WTC11 (cell line): ENCODE measurements at regions not wholly inside any gene's neighbourhood (a gene's known extent, or its start where the extent isn't known, plus 50 kb on each side); places are given as distances from the start of the nearest gene placed in this dataset.

Experiments used
- FOXP1 ChIP-seq: sonication (generic); formaldehyde crosslinking; IDR thresholded peaks from 2 replicates; pipeline ENCODE4 v1.8.0; 2022; ENCODE audit warnings: missing genetic modification reagents, mild to moderate bottlenecking, moderate library complexity, borderline replicate concordance
- MAX ChIP-seq: sonication (generic); formaldehyde crosslinking; IDR thresholded peaks from 2 replicates; pipeline ENCODE4 v1.8.0; 2022; ENCODE audit warnings: mild to moderate bottlenecking, missing genetic modification reagents
- NFYB ChIP-seq: sonication (generic); formaldehyde crosslinking; conservative IDR thresholded peaks from 2 replicates; pipeline ENCODE4 v1.8.0; 2022; ENCODE audit warnings: low read depth, missing genetic modification reagents
- NR2C2 ChIP-seq: sonication (generic); formaldehyde crosslinking; IDR thresholded peaks from 2 replicates; pipeline ENCODE4 v1.8.0; 2022; ENCODE audit warnings: mild to moderate bottlenecking, missing genetic modification reagents
- TF ChIP-seq, protein P1 (sequence below): sonication (generic); formaldehyde crosslinking; IDR thresholded peaks from 2 replicates; pipeline ENCODE4 v1.8.1; 2023; ENCODE audit warnings: mild to moderate bottlenecking, missing genetic modification reagents, borderline replicate concordance
- TF ChIP-seq, protein P2 (sequence below): fragments of 200-600 bp; IDR thresholded peaks from 2 replicates; pipeline ENCODE4 v1.8.0; 2022; ENCODE audit warnings: antibody characterized with exemption
- TF ChIP-seq, protein P3 (sequence below): sonication (generic); formaldehyde crosslinking; IDR thresholded peaks from 2 replicates; pipeline ENCODE4 v1.8.1; 2023; ENCODE audit warnings: mild to moderate bottlenecking, missing genetic modification reagents
- TF ChIP-seq, protein P4 (sequence below): sonication (generic); formaldehyde crosslinking; IDR thresholded peaks from 2 replicates; pipeline ENCODE4 v1.8.0; 2022; ENCODE audit warnings: missing genetic modification reagents

DNA sequence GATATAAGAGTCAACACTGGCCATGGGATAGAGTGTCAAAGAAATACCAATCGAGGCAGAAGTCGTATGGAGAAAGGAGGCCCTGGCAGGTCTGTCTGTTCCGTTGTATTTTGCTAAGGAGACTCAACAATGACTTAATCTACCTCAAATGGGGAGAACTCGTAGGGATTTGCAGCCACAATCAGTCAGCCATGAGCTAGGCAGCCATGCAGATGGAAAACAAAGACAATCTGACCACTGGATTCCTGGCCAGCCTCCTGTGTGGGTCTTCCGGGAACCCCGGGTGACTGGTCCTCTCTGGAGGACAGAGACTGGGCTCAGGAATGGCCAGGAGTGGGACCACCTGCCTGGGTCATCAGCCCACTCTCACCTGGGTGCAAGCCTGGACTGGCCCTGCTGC is 167.8 kb downstream of the ETS2 start:
- TF ChIP-seq NFYB (CRISPR knock-in tag): no peak
- TF ChIP-seq, protein P1, sequence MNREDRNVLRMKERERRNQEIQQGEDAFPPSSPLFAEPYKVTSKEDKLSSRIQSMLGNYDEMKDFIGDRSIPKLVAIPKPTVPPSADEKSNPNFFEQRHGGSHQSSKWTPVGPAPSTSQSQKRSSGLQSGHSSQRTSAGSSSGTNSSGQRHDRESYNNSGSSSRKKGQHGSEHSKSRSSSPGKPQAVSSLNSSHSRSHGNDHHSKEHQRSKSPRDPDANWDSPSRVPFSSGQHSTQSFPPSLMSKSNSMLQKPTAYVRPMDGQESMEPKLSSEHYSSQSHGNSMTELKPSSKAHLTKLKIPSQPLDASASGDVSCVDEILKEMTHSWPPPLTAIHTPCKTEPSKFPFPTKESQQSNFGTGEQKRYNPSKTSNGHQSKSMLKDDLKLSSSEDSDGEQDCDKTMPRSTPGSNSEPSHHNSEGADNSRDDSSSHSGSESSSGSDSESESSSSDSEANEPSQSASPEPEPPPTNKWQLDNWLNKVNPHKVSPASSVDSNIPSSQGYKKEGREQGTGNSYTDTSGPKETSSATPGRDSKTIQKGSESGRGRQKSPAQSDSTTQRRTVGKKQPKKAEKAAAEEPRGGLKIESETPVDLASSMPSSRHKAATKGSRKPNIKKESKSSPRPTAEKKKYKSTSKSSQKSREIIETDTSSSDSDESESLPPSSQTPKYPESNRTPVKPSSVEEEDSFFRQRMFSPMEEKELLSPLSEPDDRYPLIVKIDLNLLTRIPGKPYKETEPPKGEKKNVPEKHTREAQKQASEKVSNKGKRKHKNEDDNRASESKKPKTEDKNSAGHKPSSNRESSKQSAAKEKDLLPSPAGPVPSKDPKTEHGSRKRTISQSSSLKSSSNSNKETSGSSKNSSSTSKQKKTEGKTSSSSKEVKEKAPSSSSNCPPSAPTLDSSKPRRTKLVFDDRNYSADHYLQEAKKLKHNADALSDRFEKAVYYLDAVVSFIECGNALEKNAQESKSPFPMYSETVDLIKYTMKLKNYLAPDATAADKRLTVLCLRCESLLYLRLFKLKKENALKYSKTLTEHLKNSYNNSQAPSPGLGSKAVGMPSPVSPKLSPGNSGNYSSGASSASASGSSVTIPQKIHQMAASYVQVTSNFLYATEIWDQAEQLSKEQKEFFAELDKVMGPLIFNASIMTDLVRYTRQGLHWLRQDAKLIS (CRISPR knock-in tag): no peak
- TF ChIP-seq, protein P2, sequence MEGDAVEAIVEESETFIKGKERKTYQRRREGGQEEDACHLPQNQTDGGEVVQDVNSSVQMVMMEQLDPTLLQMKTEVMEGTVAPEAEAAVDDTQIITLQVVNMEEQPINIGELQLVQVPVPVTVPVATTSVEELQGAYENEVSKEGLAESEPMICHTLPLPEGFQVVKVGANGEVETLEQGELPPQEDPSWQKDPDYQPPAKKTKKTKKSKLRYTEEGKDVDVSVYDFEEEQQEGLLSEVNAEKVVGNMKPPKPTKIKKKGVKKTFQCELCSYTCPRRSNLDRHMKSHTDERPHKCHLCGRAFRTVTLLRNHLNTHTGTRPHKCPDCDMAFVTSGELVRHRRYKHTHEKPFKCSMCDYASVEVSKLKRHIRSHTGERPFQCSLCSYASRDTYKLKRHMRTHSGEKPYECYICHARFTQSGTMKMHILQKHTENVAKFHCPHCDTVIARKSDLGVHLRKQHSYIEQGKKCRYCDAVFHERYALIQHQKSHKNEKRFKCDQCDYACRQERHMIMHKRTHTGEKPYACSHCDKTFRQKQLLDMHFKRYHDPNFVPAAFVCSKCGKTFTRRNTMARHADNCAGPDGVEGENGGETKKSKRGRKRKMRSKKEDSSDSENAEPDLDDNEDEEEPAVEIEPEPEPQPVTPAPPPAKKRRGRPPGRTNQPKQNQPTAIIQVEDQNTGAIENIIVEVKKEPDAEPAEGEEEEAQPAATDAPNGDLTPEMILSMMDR: no peak
- TF ChIP-seq NR2C2 (CRISPR knock-in tag): no peak
- TF ChIP-seq, protein P3, sequence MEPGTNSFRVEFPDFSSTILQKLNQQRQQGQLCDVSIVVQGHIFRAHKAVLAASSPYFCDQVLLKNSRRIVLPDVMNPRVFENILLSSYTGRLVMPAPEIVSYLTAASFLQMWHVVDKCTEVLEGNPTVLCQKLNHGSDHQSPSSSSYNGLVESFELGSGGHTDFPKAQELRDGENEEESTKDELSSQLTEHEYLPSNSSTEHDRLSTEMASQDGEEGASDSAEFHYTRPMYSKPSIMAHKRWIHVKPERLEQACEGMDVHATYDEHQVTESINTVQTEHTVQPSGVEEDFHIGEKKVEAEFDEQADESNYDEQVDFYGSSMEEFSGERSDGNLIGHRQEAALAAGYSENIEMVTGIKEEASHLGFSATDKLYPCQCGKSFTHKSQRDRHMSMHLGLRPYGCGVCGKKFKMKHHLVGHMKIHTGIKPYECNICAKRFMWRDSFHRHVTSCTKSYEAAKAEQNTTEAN (CRISPR knock-in tag): no peak
- TF ChIP-seq MAX (CRISPR knock-in tag): no peak
- TF ChIP-seq, protein P4, sequence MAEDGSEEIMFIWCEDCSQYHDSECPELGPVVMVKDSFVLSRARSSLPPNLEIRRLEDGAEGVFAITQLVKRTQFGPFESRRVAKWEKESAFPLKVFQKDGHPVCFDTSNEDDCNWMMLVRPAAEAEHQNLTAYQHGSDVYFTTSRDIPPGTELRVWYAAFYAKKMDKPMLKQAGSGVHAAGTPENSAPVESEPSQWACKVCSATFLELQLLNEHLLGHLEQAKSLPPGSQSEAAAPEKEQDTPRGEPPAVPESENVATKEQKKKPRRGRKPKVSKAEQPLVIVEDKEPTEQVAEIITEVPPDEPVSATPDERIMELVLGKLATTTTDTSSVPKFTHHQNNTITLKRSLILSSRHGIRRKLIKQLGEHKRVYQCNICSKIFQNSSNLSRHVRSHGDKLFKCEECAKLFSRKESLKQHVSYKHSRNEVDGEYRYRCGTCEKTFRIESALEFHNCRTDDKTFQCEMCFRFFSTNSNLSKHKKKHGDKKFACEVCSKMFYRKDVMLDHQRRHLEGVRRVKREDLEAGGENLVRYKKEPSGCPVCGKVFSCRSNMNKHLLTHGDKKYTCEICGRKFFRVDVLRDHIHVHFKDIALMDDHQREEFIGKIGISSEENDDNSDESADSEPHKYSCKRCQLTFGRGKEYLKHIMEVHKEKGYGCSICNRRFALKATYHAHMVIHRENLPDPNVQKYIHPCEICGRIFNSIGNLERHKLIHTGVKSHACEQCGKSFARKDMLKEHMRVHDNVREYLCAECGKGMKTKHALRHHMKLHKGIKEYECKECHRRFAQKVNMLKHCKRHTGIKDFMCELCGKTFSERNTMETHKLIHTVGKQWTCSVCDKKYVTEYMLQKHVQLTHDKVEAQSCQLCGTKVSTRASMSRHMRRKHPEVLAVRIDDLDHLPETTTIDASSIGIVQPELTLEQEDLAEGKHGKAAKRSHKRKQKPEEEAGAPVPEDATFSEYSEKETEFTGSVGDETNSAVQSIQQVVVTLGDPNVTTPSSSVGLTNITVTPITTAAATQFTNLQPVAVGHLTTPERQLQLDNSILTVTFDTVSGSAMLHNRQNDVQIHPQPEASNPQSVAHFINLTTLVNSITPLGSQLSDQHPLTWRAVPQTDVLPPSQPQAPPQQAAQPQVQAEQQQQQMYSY (CRISPR knock-in tag): no peak
- no peak for TF ChIP-seq FOXP1 (CRISPR knock-in tag)
